Keratinocyte (primary cell): ENCODE measurements at regions not wholly inside any gene's neighbourhood (a gene's known extent, or its start where the extent isn't known, plus 50 kb on each side); places are given as distances from the start of the nearest gene placed in this dataset.

Experiments
- DNase-seq: peaks from one replicate; pipeline ENCODE4 v3.0.0-alpha.2; 2011; ENCODE audit warnings: low read depth, missing footprints, low spot score
- FAIRE-seq: peaks from 2 replicates; lab custom pipeline; 2011; peaks lifted over from hg19 to GRCh38; lab: Jason Lieb, UNC
- H2AFZ ChIP-seq: 2 replicates; pipeline ENCODE4 v1.6.0; 2012; ENCODE audit warnings: low read length, control low read depth, inconsistent platforms; ENCODE audit not compliant: control insufficient read depth
- H3K27ac ChIP-seq: 2 replicates; pipeline ENCODE4 v1.5.1; 2011; ENCODE audit warnings: low read length; ENCODE audit not compliant: control insufficient read depth, insufficient read depth
- H3K27me3 ChIP-seq: 3 replicates; pipeline ENCODE4 v1.6.0; 2011; ENCODE audit warnings: low read length; ENCODE audit not compliant: control insufficient read depth, insufficient read depth; ENCODE audit errors: extremely low read depth
- H3K36me3 ChIP-seq, 2 experiments: 2 replicates in 1 of 2; 3 replicates in 1 of 2; pipeline ENCODE4 v1.5.1; 2011; ENCODE audit warnings: low read length in 2 of 2, mild to moderate bottlenecking in 1 of 2; ENCODE audit not compliant: control insufficient read depth in 2 of 2, insufficient read depth in 2 of 2; ENCODE audit errors: extremely low read depth in 1 of 2
- H3K4me1 ChIP-seq: 3 replicates; pipeline ENCODE4 v1.5.1; 2011; ENCODE audit warnings: low read length; ENCODE audit not compliant: control insufficient read depth, insufficient read depth; ENCODE audit errors: extremely low read depth
- H3K4me2 ChIP-seq: 3 replicates; pipeline ENCODE4 v1.6.0; 2011; ENCODE audit warnings: low read depth, low read length; ENCODE audit not compliant: control insufficient read depth, insufficient read depth; ENCODE audit errors: extremely low read depth
- H3K4me3 ChIP-seq, 3 experiments: fragments of 200-600 bp in 1 of 3; sonication (generic) in 1 of 3; 2 replicates in 2 of 3; 3 replicates in 1 of 3; pipeline ENCODE4 v1.5.1; 2011 to 2016; ENCODE audit warnings: low read length in 3 of 3, mild to moderate bottlenecking in 3 of 3, control low read depth in 2 of 3, inconsistent platforms in 1 of 3, low read depth in 1 of 3, mixed read lengths in 1 of 3, mixed run types in 1 of 3, moderate library complexity in 1 of 3; ENCODE audit not compliant: control insufficient read depth in 2 of 3, insufficient read depth in 2 of 3; ENCODE audit errors: extremely low read depth in 1 of 3
- H3K79me2 ChIP-seq: 2 replicates; pipeline ENCODE4 v1.6.0; 2012; ENCODE audit warnings: low read length; ENCODE audit not compliant: control insufficient read depth, insufficient read depth
- H3K9ac ChIP-seq: 3 replicates; pipeline ENCODE4 v1.6.0; 2011; ENCODE audit warnings: low read length; ENCODE audit not compliant: control insufficient read depth, insufficient read depth; ENCODE audit errors: extremely low read depth
- H3K9me1 ChIP-seq: 3 replicates; pipeline ENCODE4 v1.6.0; 2011; ENCODE audit warnings: low read length; ENCODE audit not compliant: control insufficient read depth, insufficient read depth; ENCODE audit errors: extremely low read depth
- H3K9me3 ChIP-seq: 2 replicates; pipeline ENCODE4 v1.5.1; 2012; ENCODE audit warnings: low read depth, low read length; ENCODE audit not compliant: control insufficient read depth
- H4K20me1 ChIP-seq: 3 replicates; pipeline ENCODE4 v1.6.0; 2011; ENCODE audit warnings: low read length; ENCODE audit not compliant: control insufficient read depth, insufficient read depth; ENCODE audit errors: extremely low read depth
- CTCF ChIP-seq, 3 experiments: IDR thresholded peaks in 1 of 3; conservative IDR thresholded peaks in 1 of 3; optimal IDR thresholded peaks in 1 of 3; 2 replicates in 2 of 3; 3 replicates in 1 of 3; pipeline versions ENCODE3 to v1.5.1; 2011; ENCODE audit warnings: low read length in 3 of 3, mild to moderate bottlenecking in 3 of 3, moderate library complexity in 2 of 3, control low read depth in 1 of 3, inconsistent platforms in 1 of 3; ENCODE audit not compliant: insufficient read depth in 2 of 3; ENCODE audit errors: extremely low read depth in 1 of 3
- EZH2 ChIP-seq: IDR thresholded peaks from one replicate; pipeline ENCODE4 v1.6.1; 2012; ENCODE audit warnings: inconsistent platforms, mild to moderate bottlenecking, low read length, moderate library complexity
- dilution Hi-C: fragments of 300-500 bp; cut with MboI; formaldehyde crosslinking; loops from one replicate; pipeline ENCODE4 v1.7.0; 2020; ENCODE audit warnings: low sequenced_read_pairs; ENCODE audit not compliant: extremely low pct_ligation_motif_present

GRCh38 chr21:31505975-31506374 is 153.5 kb upstream of the SOD1 start:
- TF ChIP-seq CTCF (optimal IDR thresholded peaks at IDR 0.05 in 1 of 3, IDR thresholded peaks at IDR 0.05 in 1 of 3, conservative IDR thresholded peaks at IDR 0.05 in 1 of 3; ENCODE audit: extremely low read depth in 1 of 3, insufficient read depth in 2 of 3, low read length in 3 of 3) (no peak), EZH2 (no peak)
- Histone ChIP-seq H3K9ac (no peak overlapping the region), H3K4me3 (no peak overlapping the region), H3K4me1 (peaks cover 42% of the 10 kb centered on the region), H3K9me1 (peaks cover 3% of the 10 kb centered on the region), H3K79me2 (no peaks in the 10 kb centered on the region), H3K27me3 (no peaks in the 10 kb centered on the region), H4K20me1 (no peaks in the 10 kb centered on the region), H3K36me3 (no peaks in the 10 kb centered on the region), H3K9me3 (no peaks in the 10 kb centered on the region), H3K27ac (no peak overlapping the region), H2AFZ (no peak overlapping the region), H3K4me2 (no peak overlapping the region)
- DNase-seq (no peak), FAIRE-seq (no peak)
- dilution Hi-C loops: no loop called here

- Histone ChIP-seq H3K27ac (peak overlapping the region; percentile 25), H3K9me1 (peaks cover 3% of the 10 kb centered on the region), H3K27me3 (no peaks in the 10 kb centered on the region), H3K36me3 (no peaks in the 10 kb centered on the region), H3K79me2 (no peaks in the 10 kb centered on the region), H3K4me1 (peaks cover 29% of the 10 kb centered on the region), H2AFZ (no peak overlapping the region), H3K4me3 (peak overlapping the region in 1 of 3 experiments; percentile 13), H3K4me2 (peak overlapping the region; percentile 42), H3K9ac (no peak overlapping the region), H4K20me1 (no peaks in the 10 kb centered on the region), H3K9me3 (no peaks in the 10 kb centered on the region)
- no peak for TF ChIP-seq EZH2
- TF ChIP-seq CTCF (optimal IDR thresholded peaks at IDR 0.05 in 1 of 3, IDR thresholded peaks at IDR 0.05 in 1 of 3, conservative IDR thresholded peaks at IDR 0.05 in 1 of 3; ENCODE audit: extremely low read depth in 1 of 3, insufficient read depth in 2 of 3, low read length in 3 of 3): no peak
- dilution Hi-C loops: no loop called here
- FAIRE-seq (peak; percentile 94), DNase-seq (peak; percentile 40)
These were observed 155.6 kb upstream of the SOD1 start for GRCh38 chr21:31503939-31504338.
